Mammary epithelial cell (primary cell): ENCODE measurements at regions not wholly inside any gene's neighbourhood (a gene's known extent, or its start where the extent isn't known, plus 50 kb on each side); places are given as distances from the start of the nearest gene placed in this dataset.

Experiments
- CTCF ChIP-seq, 2 donors: IDR thresholded peaks in 1 of 2; conservative IDR thresholded peaks in 1 of 2; 2 replicates each; pipeline ENCODE4 v1.5.1; 2011 to 2012; ENCODE audit warnings: inconsistent platforms in 2 of 2, low read length in 2 of 2, mild to moderate bottlenecking in 2 of 2, control low read depth in 1 of 2, low read depth in 1 of 2; ENCODE audit not compliant: insufficient read depth in 1 of 2; ENCODE audit errors: extremely low read depth in 1 of 2
- EZH2 ChIP-seq: IDR thresholded peaks from 2 replicates; pipeline ENCODE4 v1.6.1; 2012; ENCODE audit warnings: low read length, inconsistent platforms, borderline replicate concordance

- TF ChIP-seq CTCF (conservative IDR thresholded peaks at IDR 0.05 in 1 of 2, IDR thresholded peaks at IDR 0.05 in 1 of 2; ENCODE audit: extremely low read depth in 1 of 2, insufficient read depth in 1 of 2, low read depth in 1 of 2, low read length in 2 of 2): no peak
- TF ChIP-seq EZH2: no peak
Measured at GRCh38 chr3:6448011-6448410, 412.9 kb upstream of the GRM7 start.
